SK-N-SH treated with all-trans-retinoic acid at 6 μM for 48 hours (cell line): ENCODE measurements at regions not wholly inside any gene's neighbourhood (a gene's known extent, or its start where the extent isn't known, plus 50 kb on each side); places are given as distances from the start of the nearest gene placed in this dataset.

Source experiments
- ARNTL ChIP-seq: fragments of 450-650 bp; formaldehyde crosslinking; IDR thresholded peaks from 2 replicates; pipeline ENCODE4 v1.5.0; 2020; ENCODE audit warnings: low read depth, mild to moderate bottlenecking, moderate library complexity, borderline replicate concordance
- CSRNP3 ChIP-seq: fragments of 250-450 bp; sonication (Bioruptor Pico); IDR thresholded peaks from 2 replicates; pipeline ENCODE4 v1.5.1; 2021; ENCODE audit warnings: mild to moderate bottlenecking, moderate library complexity
- GLIS3 ChIP-seq: fragments of 250-450 bp; sonication (Bioruptor Pico); IDR thresholded peaks from 2 replicates; pipeline ENCODE4 v1.5.0; 2020; ENCODE audit warnings: mild to moderate bottlenecking, moderate library complexity
- ISL1 ChIP-seq: fragments of 250-450 bp; sonication (Bioruptor Pico); IDR thresholded peaks from 2 replicates; pipeline ENCODE4 v2.1.2; 2022; ENCODE audit warnings: mild to moderate bottlenecking, moderate library complexity
- OSR1 ChIP-seq: fragments of 250-450 bp; sonication (Bioruptor Pico); IDR thresholded peaks from 2 replicates; pipeline ENCODE4 v1.8.0; 2022; ENCODE audit warnings: moderate library complexity, mild to moderate bottlenecking, inconsistent platforms
- PATZ1 ChIP-seq: fragments of 250-450 bp; sonication (Bioruptor Pico); IDR thresholded peaks from 2 replicates; pipeline ENCODE4 v1.8.0; 2020; ENCODE audit warnings: mild to moderate bottlenecking, moderate library complexity, borderline replicate concordance
- RARB ChIP-seq: fragments of 250-450 bp; sonication (Bioruptor Pico); IDR thresholded peaks from 2 replicates; pipeline ENCODE4 v1.8.0; 2021; ENCODE audit warnings: mild to moderate bottlenecking, moderate library complexity
- SNAI2 ChIP-seq: fragments of 250-450 bp; sonication (Bioruptor Pico); IDR thresholded peaks from 2 replicates; pipeline ENCODE4 v1.5.0; 2020; ENCODE audit warnings: mild to moderate bottlenecking, moderate library complexity
- TCF4 ChIP-seq: fragments of 250-450 bp; sonication (Bioruptor Pico); IDR thresholded peaks from 2 replicates; pipeline ENCODE4 v1.8.0; 2021; ENCODE audit warnings: mild to moderate bottlenecking, moderate library complexity, borderline replicate concordance
- ZC3H10 ChIP-seq: fragments of 250-450 bp; sonication (Bioruptor Pico); IDR thresholded peaks from 2 replicates; pipeline ENCODE4 v1.5.1; 2021; ENCODE audit warnings: mild to moderate bottlenecking, moderate library complexity
- ZFP30 ChIP-seq: fragments of 450-650 bp; formaldehyde crosslinking; IDR thresholded peaks from 2 replicates; pipeline ENCODE4 v1.5.0; 2022; ENCODE audit warnings: mild to moderate bottlenecking, moderate library complexity
- ZNF70 ChIP-seq: fragments of 450-650 bp; formaldehyde crosslinking; IDR thresholded peaks from 2 replicates; pipeline ENCODE4 v1.5.0; 2020; ENCODE audit warnings: mild to moderate bottlenecking, moderate library complexity
- TF ChIP-seq, protein P1 (sequence below): fragments of 250-450 bp; sonication (Bioruptor Pico); IDR thresholded peaks from 2 replicates; pipeline ENCODE4 v1.5.0; 2020; ENCODE audit warnings: mild to moderate bottlenecking, moderate library complexity
- TF ChIP-seq, protein P2 (sequence below): fragments of 250-450 bp; sonication (Bioruptor Pico); IDR thresholded peaks from 2 replicates; pipeline ENCODE4 v1.5.1; 2020; ENCODE audit warnings: low read depth, mild to moderate bottlenecking, moderate library complexity

DNA sequence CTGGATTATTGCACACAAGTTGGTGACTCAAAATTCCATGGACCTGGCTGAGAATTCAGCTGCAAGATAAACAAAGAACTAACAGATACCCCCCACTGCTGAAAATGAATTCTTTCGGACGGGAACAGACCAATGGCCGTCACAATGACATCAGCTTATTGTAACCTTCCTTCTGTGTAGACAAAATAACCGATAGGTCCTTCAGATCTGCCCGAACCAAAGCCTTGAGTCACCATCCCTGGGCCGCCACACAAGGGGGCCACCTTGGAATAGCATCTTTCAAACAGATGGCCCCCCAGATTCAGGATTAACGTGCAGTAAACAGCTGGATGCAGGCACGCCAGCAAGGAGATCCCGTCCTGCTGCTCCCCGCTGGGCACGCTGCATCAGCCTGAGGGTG, 214.0 kb upstream of the EXOC2 start:
- TF ChIP-seq ZC3H10 (CRISPR knock-in tag) (no peak), SNAI2 (CRISPR knock-in tag) (no peak), OSR1 (CRISPR knock-in tag) (no peak), PATZ1 (CRISPR knock-in tag) (no peak), GLIS3 (CRISPR knock-in tag) (no peak), ZFP30 (CRISPR knock-in tag) (no peak), ARNTL (CRISPR knock-in tag) (no peak), ISL1 (no peak), RARB (CRISPR knock-in tag) (no peak), TCF4 (no peak), ZNF70 (CRISPR knock-in tag) (no peak), CSRNP3 (no peak)
- TF ChIP-seq, protein P1, sequence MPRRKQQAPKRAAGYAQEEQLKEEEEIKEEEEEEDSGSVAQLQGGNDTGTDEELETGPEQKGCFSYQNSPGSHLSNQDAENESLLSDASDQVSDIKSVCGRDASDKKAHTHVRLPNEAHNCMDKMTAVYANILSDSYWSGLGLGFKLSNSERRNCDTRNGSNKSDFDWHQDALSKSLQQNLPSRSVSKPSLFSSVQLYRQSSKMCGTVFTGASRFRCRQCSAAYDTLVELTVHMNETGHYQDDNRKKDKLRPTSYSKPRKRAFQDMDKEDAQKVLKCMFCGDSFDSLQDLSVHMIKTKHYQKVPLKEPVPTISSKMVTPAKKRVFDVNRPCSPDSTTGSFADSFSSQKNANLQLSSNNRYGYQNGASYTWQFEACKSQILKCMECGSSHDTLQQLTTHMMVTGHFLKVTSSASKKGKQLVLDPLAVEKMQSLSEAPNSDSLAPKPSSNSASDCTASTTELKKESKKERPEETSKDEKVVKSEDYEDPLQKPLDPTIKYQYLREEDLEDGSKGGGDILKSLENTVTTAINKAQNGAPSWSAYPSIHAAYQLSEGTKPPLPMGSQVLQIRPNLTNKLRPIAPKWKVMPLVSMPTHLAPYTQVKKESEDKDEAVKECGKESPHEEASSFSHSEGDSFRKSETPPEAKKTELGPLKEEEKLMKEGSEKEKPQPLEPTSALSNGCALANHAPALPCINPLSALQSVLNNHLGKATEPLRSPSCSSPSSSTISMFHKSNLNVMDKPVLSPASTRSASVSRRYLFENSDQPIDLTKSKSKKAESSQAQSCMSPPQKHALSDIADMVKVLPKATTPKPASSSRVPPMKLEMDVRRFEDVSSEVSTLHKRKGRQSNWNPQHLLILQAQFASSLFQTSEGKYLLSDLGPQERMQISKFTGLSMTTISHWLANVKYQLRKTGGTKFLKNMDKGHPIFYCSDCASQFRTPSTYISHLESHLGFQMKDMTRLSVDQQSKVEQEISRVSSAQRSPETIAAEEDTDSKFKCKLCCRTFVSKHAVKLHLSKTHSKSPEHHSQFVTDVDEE (CRISPR knock-in tag) = no peak
- TF ChIP-seq, protein P2, sequence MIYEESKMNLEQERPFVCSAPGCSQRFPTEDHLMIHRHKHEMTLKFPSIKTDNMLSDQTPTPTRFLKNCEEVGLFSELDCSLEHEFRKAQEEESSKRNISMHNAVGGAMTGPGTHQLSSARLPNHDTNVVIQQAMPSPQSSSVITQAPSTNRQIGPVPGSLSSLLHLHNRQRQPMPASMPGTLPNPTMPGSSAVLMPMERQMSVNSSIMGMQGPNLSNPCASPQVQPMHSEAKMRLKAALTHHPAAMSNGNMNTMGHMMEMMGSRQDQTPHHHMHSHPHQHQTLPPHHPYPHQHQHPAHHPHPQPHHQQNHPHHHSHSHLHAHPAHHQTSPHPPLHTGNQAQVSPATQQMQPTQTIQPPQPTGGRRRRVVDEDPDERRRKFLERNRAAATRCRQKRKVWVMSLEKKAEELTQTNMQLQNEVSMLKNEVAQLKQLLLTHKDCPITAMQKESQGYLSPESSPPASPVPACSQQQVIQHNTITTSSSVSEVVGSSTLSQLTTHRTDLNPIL (CRISPR knock-in tag) = no peak
